ENCODE measurements at regions not wholly inside any gene's neighbourhood (a gene's known extent, or its start where the extent isn't known, plus 50 kb on each side); places are given as distances from the start of the nearest gene placed in this dataset.

DNA sequence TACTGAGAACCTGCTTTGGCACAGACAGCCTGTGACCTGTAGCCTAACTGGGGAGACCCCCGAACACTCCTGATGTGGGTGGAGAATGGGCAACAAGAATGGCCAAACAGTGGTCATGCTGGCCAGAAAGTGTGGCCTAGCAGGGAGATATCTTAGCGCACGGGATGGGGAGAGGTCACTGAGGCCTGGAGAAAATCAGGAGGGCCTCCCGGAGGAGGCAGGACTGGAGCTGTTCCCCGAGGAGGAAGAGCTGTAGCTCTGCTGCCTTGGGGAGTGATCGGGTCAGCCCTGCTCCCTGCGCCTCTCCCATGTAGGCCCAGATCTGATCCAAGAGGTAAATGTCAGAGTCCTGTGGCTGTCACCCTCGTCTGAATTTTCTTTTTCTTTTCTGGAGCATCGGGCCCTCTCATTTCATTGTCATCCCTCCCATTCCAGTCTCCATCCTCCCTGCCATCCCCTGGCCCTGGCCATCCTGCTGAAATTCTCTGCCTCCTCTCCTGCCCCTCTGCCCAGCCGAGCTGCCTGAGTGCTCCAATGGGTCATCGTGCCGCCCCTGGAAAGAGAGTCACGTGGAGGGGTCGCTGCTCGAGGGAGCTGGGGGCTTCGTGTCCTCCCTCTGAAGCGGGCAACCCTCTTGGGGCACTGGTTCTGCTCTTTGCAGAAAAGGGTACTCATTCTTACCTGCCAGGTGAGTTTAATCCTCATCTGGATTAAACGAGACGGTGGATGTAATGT, 242.9 kb downstream of the HAUS1 start:
- Histone ChIP-seq H3K4me3 (no peak overlapping the region), H3K36me3 (ENCODE audit: insufficient read depth, low read length) (no peaks in the 10 kb centered on the region; the same call in 1 of the 2 replicates), H3K9ac (ENCODE audit: insufficient read length) (no peak overlapping the region), H3K27ac (no peak overlapping the region), H3K9me3 (ENCODE audit: low read depth, low read length) (no peaks in the 10 kb centered on the region)
- no peak for DNase-seq (ENCODE audit: low read depth, low spot score)
- TF ChIP-seq POLR2AphosphoS5 (IDR thresholded peaks at IDR 0.05; ENCODE audit: borderline replicate concordance, low read depth, low read length): no peak
- no peak for TF ChIP-seq EZH2 (IDR thresholded peaks at IDR 0.05)
- no peak for TF ChIP-seq FOXP2 (optimal IDR thresholded peaks at IDR 0.05; ENCODE audit: control extremely low read depth, extremely low read length, insufficient read depth)

DNA sequence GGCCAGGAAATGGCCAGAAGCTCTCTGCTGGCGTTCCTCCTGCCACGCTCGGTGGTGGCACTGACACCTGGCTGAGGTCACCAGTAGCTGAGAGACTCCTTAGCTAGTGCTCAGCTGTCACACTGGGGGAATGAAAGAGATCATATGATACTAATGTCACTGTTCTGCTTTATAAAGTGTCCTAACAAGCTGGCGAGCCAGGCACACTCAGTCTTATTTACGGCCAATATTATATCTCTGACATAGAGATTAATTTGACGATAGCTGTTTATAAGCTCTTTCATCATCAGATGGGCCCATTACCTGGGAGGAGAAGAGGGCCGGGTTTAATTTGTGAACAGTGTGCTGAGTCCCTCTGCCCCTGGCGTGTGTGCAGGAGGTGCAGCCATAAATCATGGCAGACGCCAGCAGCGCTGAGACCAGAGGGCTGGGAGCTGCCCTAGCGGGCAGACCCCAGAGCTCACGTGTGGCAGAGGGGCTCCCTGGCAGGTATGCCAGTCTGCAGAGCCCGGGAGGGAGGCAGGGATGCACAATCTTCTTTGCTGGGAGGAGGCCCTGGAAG, 246.5 kb downstream of the HAUS1 start:
- TF ChIP-seq POLR2AphosphoS5 (IDR thresholded peaks at IDR 0.05; ENCODE audit: borderline replicate concordance, low read depth, low read length): no peak
- TF ChIP-seq FOXP2 (optimal IDR thresholded peaks at IDR 0.05; ENCODE audit: control extremely low read depth, extremely low read length, insufficient read depth): no peak
- no peak for TF ChIP-seq EZH2 (IDR thresholded peaks at IDR 0.05)
- Histone ChIP-seq H3K9ac (ENCODE audit: insufficient read length) (no peak overlapping the region), H3K27ac (no peak overlapping the region), H3K36me3 (ENCODE audit: insufficient read depth, low read length) (no peaks in the 10 kb centered on the region), H3K9me3 (ENCODE audit: low read depth, low read length) (no peaks in the 10 kb centered on the region), H3K4me3 (no peak overlapping the region)
- no peak for DNase-seq (ENCODE audit: low read depth, low spot score)

DNA sequence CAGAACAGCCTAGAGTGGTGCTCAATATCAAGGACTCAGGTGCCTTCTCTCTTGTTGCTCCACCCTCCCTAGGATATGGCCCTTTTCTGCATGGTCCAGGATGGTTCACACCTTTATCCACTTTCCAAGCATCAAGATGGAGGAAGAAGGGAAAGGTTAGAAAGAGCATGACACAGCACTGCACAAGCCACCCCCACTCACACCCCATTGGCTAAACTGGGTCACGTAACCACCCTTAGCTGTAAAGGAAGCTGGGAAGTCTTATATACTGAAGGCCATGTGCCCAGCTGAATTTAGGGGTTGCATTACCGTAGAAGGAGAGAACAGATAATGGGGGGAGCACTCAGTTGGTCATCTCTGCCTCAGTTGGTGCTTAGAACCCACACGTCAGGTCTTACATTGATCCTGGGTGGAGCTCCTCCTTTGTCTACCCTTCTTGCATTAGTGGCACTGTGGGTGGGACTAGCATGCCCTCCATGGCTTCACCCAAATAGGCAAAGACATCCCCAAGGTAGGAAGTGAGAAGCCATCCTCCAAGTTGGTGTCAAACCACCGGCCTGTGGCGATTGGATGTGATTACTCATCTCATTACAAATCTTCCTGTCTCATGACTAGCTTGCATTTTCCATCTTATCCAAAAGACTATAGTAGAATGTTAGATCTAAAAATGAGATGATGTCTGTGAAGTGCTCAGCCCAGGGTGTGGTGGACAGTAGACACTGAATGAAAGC, 248.5 kb downstream of the HAUS1 start:
- DNase-seq (ENCODE audit: low read depth, low spot score): no peak
- no peak overlapping the region for H3K9ac ChIP-seq (ENCODE audit: insufficient read length)
- H3K27ac ChIP-seq: no peak overlapping the region
- no peak for TF ChIP-seq POLR2AphosphoS5 (IDR thresholded peaks at IDR 0.05; ENCODE audit: borderline replicate concordance, low read depth, low read length)
- no peak for TF ChIP-seq FOXP2 (optimal IDR thresholded peaks at IDR 0.05; ENCODE audit: control extremely low read depth, extremely low read length, insufficient read depth)
- TF ChIP-seq EZH2 (IDR thresholded peaks at IDR 0.05): no peak
- no peaks in the 10 kb centered on the region for H3K9me3 ChIP-seq (ENCODE audit: low read depth, low read length)
- H3K4me3 ChIP-seq: no peak overlapping the region
- no peaks in the 10 kb centered on the region for H3K36me3 ChIP-seq (ENCODE audit: insufficient read depth, low read length)

DNA sequence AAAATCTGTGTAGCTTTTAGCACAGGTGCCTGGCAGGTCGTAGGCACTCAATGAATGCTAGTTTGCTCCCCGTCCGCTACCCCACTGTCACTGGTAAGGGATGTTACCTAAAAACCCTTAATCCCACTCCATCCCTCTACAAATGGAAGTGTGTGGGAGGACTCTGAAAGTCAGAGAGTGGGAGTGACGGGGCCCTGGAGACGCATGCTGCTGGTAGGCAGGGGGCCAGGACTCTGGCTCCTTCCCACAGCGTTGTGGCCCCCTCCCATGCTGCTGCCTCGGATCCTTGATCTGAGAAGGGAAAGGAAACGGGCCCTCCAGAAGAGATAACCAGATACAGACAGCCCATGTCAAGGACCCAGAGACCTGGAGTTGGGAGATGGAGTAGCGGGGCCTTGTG, 249.3 kb downstream of the HAUS1 start:
- Histone ChIP-seq H3K27ac (no peak overlapping the region), H3K9me3 (ENCODE audit: low read depth, low read length) (no peaks in the 10 kb centered on the region), H3K9ac (ENCODE audit: insufficient read length) (no peak overlapping the region), H3K4me3 (no peak overlapping the region), H3K36me3 (ENCODE audit: insufficient read depth, low read length) (no peaks in the 10 kb centered on the region)
- no peak for DNase-seq (ENCODE audit: low read depth, low spot score)
- TF ChIP-seq EZH2 (IDR thresholded peaks at IDR 0.05) (no peak), FOXP2 (optimal IDR thresholded peaks at IDR 0.05; ENCODE audit: control extremely low read depth, extremely low read length, insufficient read depth) (no peak), POLR2AphosphoS5 (IDR thresholded peaks at IDR 0.05; ENCODE audit: borderline replicate concordance, low read depth, low read length) (no peak)

DNA sequence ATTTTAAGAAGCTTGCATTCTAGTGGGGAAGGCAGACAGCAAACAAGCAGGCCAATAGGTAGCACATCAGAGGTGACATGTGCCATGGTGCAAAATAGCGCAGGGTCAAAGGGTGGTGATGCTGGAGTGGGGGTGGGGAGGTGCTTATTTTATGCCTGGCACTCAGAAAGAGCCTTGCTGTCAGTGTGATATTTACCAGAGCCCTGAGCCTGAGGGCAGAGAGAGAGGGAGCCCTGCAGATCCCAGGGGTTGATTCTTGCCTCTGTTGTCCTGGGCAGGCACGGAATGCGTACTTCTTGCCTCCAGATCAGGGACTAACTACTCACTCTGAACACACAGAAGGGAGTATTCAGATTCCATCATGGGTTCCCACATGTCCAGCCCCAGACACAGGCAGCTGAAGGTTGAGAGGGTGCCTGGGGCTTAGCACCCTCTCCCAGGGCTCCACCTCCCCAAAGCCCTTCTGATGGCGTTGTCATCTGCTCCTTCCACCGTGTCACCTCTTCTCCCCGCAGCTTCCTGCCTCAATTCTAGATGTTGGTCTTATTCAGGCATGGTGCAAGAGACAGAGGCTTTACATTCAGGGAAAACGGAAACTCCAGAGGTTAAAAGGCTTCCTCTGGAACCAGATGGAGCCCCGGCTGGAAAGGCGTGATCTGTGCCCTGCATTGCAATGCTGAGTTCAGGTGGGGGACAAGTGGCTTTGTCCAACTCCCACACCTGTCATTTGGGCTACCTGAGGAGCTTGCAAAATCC, 252.3 kb downstream of the HAUS1 start:
- no peak overlapping the region for H3K9ac ChIP-seq (ENCODE audit: insufficient read length)

DNA sequence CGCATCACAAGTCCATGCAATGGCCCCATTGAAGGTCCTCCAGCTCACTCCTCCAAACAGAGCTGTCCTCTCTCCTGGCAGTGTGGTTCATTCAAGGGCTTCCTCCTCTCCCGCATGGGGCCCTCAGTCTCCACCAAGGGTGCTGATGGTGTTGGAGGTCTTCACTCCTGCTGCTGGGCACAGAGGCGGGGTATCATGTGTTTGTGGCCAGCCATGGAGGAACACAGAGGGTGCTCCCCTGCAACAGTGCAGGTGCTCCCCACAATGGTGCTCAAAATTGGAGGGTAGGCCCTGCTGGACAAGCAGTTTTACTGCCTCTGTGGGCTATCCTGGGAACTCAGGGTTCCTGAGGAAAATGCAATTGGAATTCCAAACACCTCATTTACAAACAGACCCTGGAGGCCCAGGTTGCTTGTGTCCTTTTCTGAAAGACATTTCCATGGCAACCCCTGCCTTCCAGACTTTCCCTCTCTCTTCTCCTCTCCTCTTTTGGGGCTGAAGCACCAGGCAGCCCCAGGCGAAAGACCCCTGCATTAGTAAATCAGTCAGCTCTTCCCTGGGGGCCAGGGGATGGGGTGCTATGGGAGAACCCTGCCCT, 256.0 kb downstream of the HAUS1 start:
- Histone ChIP-seq H3K36me3 (ENCODE audit: insufficient read depth, low read length) (no peaks in the 10 kb centered on the region), H3K27ac (no peak overlapping the region), H3K9ac (ENCODE audit: insufficient read length) (no peak overlapping the region), H3K4me3 (no peak overlapping the region), H3K9me3 (ENCODE audit: low read depth, low read length) (no peaks in the 10 kb centered on the region)
- DNase-seq (ENCODE audit: low read depth, low spot score): no peak
- TF ChIP-seq POLR2AphosphoS5 (IDR thresholded peaks at IDR 0.05; ENCODE audit: borderline replicate concordance, low read depth, low read length) (no peak), FOXP2 (optimal IDR thresholded peaks at IDR 0.05; ENCODE audit: control extremely low read depth, extremely low read length, insufficient read depth) (no peak), EZH2 (IDR thresholded peaks at IDR 0.05) (no peak)

More for the DNA sequence above, 252.3 kb downstream of the HAUS1 start:
- TF ChIP-seq POLR2AphosphoS5 (IDR thresholded peaks at IDR 0.05; ENCODE audit: borderline replicate concordance, low read depth, low read length) (no peak), EZH2 (IDR thresholded peaks at IDR 0.05) (no peak), FOXP2 (optimal IDR thresholded peaks at IDR 0.05; ENCODE audit: control extremely low read depth, extremely low read length, insufficient read depth) (no peak)
- Histone ChIP-seq H3K9me3 (ENCODE audit: low read depth, low read length) (no peaks in the 10 kb centered on the region), H3K4me3 (no peak overlapping the region), H3K27ac (no peak overlapping the region), H3K36me3 (ENCODE audit: insufficient read depth, low read length) (no peaks in the 10 kb centered on the region)
- no peak for DNase-seq (ENCODE audit: low read depth, low spot score)

DNA sequence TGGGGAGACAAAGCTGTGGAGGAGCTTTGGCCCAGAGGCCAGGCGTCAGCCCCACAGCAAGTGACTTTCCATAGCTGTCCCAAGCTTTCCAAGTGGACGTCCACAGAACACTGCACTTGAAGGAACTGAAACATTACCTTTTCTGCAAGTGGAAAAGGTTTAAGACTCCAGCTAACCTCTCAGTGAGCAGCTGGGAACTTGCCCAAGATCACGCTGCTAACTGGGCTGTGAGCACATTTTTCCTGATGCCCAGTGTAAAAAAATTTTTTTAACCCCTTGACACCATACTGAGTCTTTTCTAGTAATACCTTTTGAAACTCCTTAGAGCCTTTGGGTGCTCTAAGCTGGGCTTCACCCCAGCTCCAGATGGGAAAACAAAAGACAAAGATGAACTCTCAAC, 256.7 kb downstream of the HAUS1 start:
- Histone ChIP-seq H3K9me3 (ENCODE audit: low read depth, low read length) (no peaks in the 10 kb centered on the region), H3K36me3 (ENCODE audit: insufficient read depth, low read length) (no peaks in the 10 kb centered on the region), H3K9ac (ENCODE audit: insufficient read length) (no peak overlapping the region), H3K4me3 (no peak overlapping the region), H3K27ac (no peak overlapping the region)
- no peak for TF ChIP-seq POLR2AphosphoS5 (IDR thresholded peaks at IDR 0.05; ENCODE audit: borderline replicate concordance, low read depth, low read length)
- TF ChIP-seq FOXP2 (optimal IDR thresholded peaks at IDR 0.05; ENCODE audit: control extremely low read depth, extremely low read length, insufficient read depth): no peak
- TF ChIP-seq EZH2 (IDR thresholded peaks at IDR 0.05): no peak
- no peak for DNase-seq (ENCODE audit: low read depth, low spot score)
